Activated naive CD8-positive, alpha-beta T cell treated with anti-CD3 and anti-CD28 coated beads, Interleukin-2, amount 10 ng/mL, durations not matched to agents 7 days and 5 days (primary cell): ENCODE measurements at regions not wholly inside any gene's neighbourhood (a gene's known extent, or its start where the extent isn't known, plus 50 kb on each side); places are given as distances from the start of the nearest gene placed in this dataset.
"Not testable (repeated sequence)": the region's sequence is repeated elsewhere in the genome, so short reads cannot be mapped to it uniquely, and the experiment has no call there.

Source experiments
- ATAC-seq: fragments of 150-1000 bp; cut with Tn5 transposase; one replicate; pipeline ENCODE4 v1.10.0; 2021; ENCODE audit warnings: low read depth, moderate library complexity
- POLR2A ChIA-PET: fragments of 350-600 bp; sonication (Branson Sonifier 250); formaldehyde crosslinking; loops from one replicate; lab custom pipeline; 2021; ENCODE audit warnings: antibody characterized with exemption; lab: Charles Lee
- DNase-seq: peaks from one replicate; pipeline ENCODE4 v3.0.0; 2021
- H3K27ac Mint-ChIP-seq: one replicate; pipeline ENCODE4 v1.8.0; 2022; ENCODE audit warnings: mild to moderate bottlenecking, mixed read lengths
- H3K27me3 Mint-ChIP-seq: one replicate; pipeline ENCODE4 v1.8.0; 2022; ENCODE audit warnings: mild to moderate bottlenecking, moderate library complexity, mixed read lengths
- H3K36me3 Mint-ChIP-seq: one replicate; pipeline ENCODE4 v1.8.0; 2021; ENCODE audit warnings: mild to moderate bottlenecking, mixed read lengths
- H3K4me1 Mint-ChIP-seq: one replicate; pipeline ENCODE4 v1.8.0; 2021; ENCODE audit warnings: mixed read lengths
- H3K4me3 Mint-ChIP-seq: one replicate; pipeline ENCODE4 v1.8.0; 2022; ENCODE audit warnings: mild to moderate bottlenecking, moderate library complexity, mixed read lengths
- H3K9me3 Mint-ChIP-seq: one replicate; pipeline ENCODE4 v1.8.0; 2021; ENCODE audit warnings: mixed read lengths

DNA sequence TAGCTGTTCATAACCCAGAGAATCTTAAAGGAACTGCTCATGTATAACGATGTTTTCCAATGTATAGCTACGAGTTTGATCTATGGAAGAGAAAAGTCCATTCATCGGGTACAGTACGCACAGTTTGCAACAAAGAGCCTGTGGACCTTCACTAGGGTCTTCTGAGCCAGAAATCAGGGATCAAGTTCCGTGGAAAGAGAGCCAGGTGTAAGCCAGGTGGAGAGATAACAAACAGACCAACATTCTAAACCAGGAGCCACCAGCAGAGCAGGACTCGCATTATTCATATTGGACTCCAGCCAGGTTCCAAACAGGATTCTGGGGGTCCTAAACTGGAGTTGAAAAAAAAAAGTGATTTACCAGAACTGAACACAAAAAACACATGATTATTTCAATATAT is 505.4 kb upstream of the C16orf82 start:
- Mint-ChIP-seq H3K9me3 (no peaks in the 10 kb centered on the region), H3K4me1 (no peaks in the 10 kb centered on the region), H3K36me3 (no peaks in the 10 kb centered on the region), H3K27ac (no peak overlapping the region), H3K27me3 (peaks cover 38% of the 10 kb centered on the region), H3K4me3 (no peak overlapping the region)
- POLR2A ChIA-PET: no interaction called here
- ATAC-seq (no peak), DNase-seq (no peak)

DNA sequence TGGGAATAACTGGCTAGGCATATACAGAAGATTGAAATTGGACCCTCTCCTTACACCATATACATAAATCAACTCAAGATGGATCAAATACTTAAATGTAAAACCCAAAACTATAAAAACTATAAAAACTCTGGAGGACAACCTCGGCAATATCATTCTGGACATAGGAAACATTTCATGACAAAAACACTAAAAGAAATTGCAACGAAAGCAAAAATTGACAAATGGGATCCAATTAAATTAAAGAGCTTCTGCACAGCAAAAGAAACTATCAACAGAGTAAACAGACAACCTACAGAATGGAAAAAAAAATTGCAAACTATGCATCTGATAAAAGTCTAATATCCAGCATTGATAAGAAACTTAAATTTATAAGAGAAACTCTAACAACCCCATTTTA is 503.7 kb upstream of the C16orf82 start:
- Mint-ChIP-seq H3K36me3 (no peaks in the 10 kb centered on the region), H3K4me3 (no peak overlapping the region)

GRCh38 chr16:26567356-26567755 is 499.4 kb upstream of the C16orf82 start:
- H3K4me3 Mint-ChIP-seq: no peak overlapping the region
- DNase-seq (no peak), ATAC-seq (no peak)
- POLR2A ChIA-PET: interaction anchor here (0.6 kb wide), 1 partner anchor 116 kb away, joined by 4 read pairs; no protein-coding TSS in a partner anchor
- peaks cover 27% of the 10 kb centered on the region for H3K27me3 Mint-ChIP-seq
- H3K36me3 Mint-ChIP-seq: no peaks in the 10 kb centered on the region
- H3K27ac Mint-ChIP-seq: no peak overlapping the region
- peaks cover 9% of the 10 kb centered on the region for H3K4me1 Mint-ChIP-seq
- no peaks in the 10 kb centered on the region for H3K9me3 Mint-ChIP-seq

More for the DNA sequence above, 503.7 kb upstream of the C16orf82 start:
- ATAC-seq (no peak), DNase-seq (no peak)
- Mint-ChIP-seq H3K4me1 (no peaks in the 10 kb centered on the region), H3K27ac (no peak overlapping the region), H3K9me3 (no peaks in the 10 kb centered on the region), H3K27me3 (peaks cover 37% of the 10 kb centered on the region)
- POLR2A ChIA-PET: no interaction called here

GRCh38 chr16:26569793-26570192 is 496.9 kb upstream of the C16orf82 start:
- Mint-ChIP-seq H3K9me3 (no peaks in the 10 kb centered on the region), H3K27ac (no peak overlapping the region), H3K4me1 (peaks cover 9% of the 10 kb centered on the region), H3K4me3 (no peak overlapping the region), H3K36me3 (no peaks in the 10 kb centered on the region), H3K27me3 (peaks cover 18% of the 10 kb centered on the region)
- POLR2A ChIA-PET: no interaction called here
- DNase-seq: no peak
- peak; percentile 66 for ATAC-seq

DNA sequence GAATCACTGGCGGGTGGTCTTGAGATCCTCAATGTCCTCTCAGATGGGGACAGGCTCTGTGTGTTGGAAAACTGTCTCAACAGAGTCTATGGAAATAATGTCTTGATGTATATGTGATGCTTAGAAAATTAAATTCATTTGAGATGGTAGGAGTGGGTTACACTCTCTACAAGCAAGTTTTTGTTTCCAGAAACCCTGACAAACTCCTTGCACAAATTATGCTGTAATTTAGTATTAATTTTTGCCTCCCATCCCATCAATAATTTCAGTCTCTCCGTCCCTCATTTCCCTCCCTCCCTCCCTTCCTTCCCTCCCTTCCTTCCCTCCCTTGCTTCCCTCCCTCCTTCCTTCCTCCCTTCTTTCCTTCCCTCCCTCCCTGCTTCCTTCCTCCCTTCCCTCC is 488.0 kb upstream of the C16orf82 start:
- H3K4me3 Mint-ChIP-seq: no peak overlapping the region
- no peak for DNase-seq
- POLR2A ChIA-PET: no interaction called here
- H3K4me1 Mint-ChIP-seq: no peaks in the 10 kb centered on the region
- no peak overlapping the region for H3K27ac Mint-ChIP-seq
- peaks cover 8% of the 10 kb centered on the region for H3K27me3 Mint-ChIP-seq
- ATAC-seq: no peak
- H3K9me3 Mint-ChIP-seq: peaks cover 7% of the 10 kb centered on the region
- H3K36me3 Mint-ChIP-seq: peaks cover 5% of the 10 kb centered on the region

DNA sequence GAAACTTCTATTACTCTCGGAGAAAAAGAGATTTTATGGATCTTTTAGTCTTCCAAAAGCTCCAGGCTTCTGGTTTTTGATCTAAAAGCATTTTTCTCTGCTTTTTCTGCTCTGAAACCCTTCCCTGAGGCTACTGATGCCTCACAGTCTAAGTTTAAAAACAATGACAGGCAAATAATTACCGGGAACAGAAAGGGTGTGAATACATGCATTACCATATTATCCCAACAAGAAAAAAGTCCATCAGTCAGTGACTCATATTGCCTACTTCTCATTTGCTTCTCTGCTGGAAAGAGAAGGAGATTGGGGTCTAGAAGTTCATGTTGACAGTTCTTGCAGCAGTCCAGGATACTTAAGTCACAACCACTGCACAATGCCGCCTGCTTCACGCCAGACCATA is 482.9 kb upstream of the C16orf82 start:
- POLR2A ChIA-PET: interaction anchor here (0.6 kb wide), 1 partner anchor 16 kb away, joined by 4 read pairs; no protein-coding TSS in a partner anchor
- Mint-ChIP-seq H3K9me3 (peaks cover 16% of the 10 kb centered on the region), H3K27ac (no peak overlapping the region), H3K4me1 (no peaks in the 10 kb centered on the region), H3K4me3 (no peak overlapping the region), H3K27me3 (peaks cover 37% of the 10 kb centered on the region), H3K36me3 (peaks cover 8% of the 10 kb centered on the region)
- ATAC-seq (no peak), DNase-seq (no peak)

DNA sequence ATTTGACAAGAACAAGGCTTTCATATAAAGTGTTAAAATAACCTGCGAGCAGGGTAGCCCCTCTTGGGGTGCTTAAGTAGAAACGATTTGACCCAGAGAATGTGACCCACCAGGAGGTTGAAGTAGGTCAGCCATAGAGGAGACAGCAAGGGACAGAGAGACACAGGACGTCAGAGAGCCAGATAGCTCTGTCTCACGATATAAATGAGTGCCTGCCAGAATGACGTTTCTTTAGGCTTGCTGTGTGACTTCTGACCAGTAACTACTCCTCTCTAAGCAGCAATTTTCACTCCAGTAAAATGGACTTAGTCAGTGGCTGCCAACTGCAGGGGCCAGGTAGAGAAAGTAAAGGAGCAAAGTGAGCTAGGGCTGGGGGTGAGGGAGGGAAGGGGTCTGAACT is 473.0 kb upstream of the C16orf82 start:
- H3K27me3 Mint-ChIP-seq: peaks cover 10% of the 10 kb centered on the region
- H3K4me1 Mint-ChIP-seq: peaks cover 35% of the 10 kb centered on the region
- POLR2A ChIA-PET: no interaction called here
- ATAC-seq (no peak), DNase-seq (no peak)
- no peak overlapping the region for H3K4me3 Mint-ChIP-seq
- peaks cover 6% of the 10 kb centered on the region for H3K9me3 Mint-ChIP-seq
- peak overlapping the region; percentile 24 for H3K27ac Mint-ChIP-seq
- H3K36me3 Mint-ChIP-seq: peaks cover 14% of the 10 kb centered on the region

GRCh38 chr16:26594666-26595065 is 472.1 kb upstream of the C16orf82 start:
- POLR2A ChIA-PET: no interaction called here
- Mint-ChIP-seq H3K4me1 (peaks cover 44% of the 10 kb centered on the region), H3K36me3 (peaks cover 15% of the 10 kb centered on the region), H3K4me3 (no peak overlapping the region), H3K9me3 (peaks cover 5% of the 10 kb centered on the region), H3K27ac (peak overlapping the region; percentile 32), H3K27me3 (peaks cover 10% of the 10 kb centered on the region)
- DNase-seq (no peak), ATAC-seq (no peak)

GRCh38 chr16:26595199-26595598 is 471.5 kb upstream of the C16orf82 start:
- ATAC-seq (no peak), DNase-seq (no peak)
- H3K4me1 Mint-ChIP-seq: peaks cover 46% of the 10 kb centered on the region
- no peak overlapping the region for H3K27ac Mint-ChIP-seq
- H3K27me3 Mint-ChIP-seq: peaks cover 7% of the 10 kb centered on the region
- peaks cover 6% of the 10 kb centered on the region for H3K9me3 Mint-ChIP-seq
- H3K36me3 Mint-ChIP-seq: peaks cover 18% of the 10 kb centered on the region
- no peak overlapping the region for H3K4me3 Mint-ChIP-seq
- POLR2A ChIA-PET: no interaction called here

DNA sequence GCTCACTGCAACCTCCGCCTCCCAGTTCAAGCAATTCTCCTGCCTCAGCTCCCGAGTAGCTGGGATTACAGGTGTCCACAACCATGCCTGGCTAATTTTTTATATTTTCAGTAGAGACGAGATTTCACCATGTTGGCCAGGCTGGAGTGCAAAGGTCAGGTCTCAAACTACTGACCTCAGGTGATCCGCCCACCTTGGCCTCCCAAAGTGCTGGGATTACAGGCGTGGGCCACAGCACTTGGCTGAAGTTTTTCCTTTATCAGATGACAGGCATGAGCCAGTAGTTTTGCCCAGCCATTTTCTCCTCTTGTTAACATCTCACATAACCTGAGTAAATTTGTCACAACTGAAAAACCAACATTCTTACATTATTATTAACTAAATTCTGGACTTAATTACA is 470.7 kb upstream of the C16orf82 start:
- H3K4me3 Mint-ChIP-seq, H3K27ac Mint-ChIP-seq, H3K9me3 Mint-ChIP-seq, POLR2A ChIA-PET, DNase-seq, ATAC-seq, H3K27me3 Mint-ChIP-seq: not testable (repeated sequence)
- Mint-ChIP-seq H3K4me1 (peaks cover 48% of the 10 kb centered on the region), H3K36me3 (peaks cover 18% of the 10 kb centered on the region)

GRCh38 chr16:26598061-26598460 is 468.7 kb upstream of the C16orf82 start:
- POLR2A ChIA-PET: interaction anchor here (1.2 to 2.5 kb wide), 2 partner anchors 16 to 48 kb away, joined by 4 to 8 read pairs; no protein-coding TSS in a partner anchor
- ATAC-seq (peak; percentile 91), DNase-seq (peak; percentile 66)
- Mint-ChIP-seq H3K27ac (peak overlapping the region; percentile 95), H3K36me3 (peaks cover 27% of the 10 kb centered on the region), H3K27me3 (no peaks in the 10 kb centered on the region), H3K4me3 (peak overlapping the region; percentile 63), H3K9me3 (peaks cover 11% of the 10 kb centered on the region), H3K4me1 (peaks cover 58% of the 10 kb centered on the region)

DNA sequence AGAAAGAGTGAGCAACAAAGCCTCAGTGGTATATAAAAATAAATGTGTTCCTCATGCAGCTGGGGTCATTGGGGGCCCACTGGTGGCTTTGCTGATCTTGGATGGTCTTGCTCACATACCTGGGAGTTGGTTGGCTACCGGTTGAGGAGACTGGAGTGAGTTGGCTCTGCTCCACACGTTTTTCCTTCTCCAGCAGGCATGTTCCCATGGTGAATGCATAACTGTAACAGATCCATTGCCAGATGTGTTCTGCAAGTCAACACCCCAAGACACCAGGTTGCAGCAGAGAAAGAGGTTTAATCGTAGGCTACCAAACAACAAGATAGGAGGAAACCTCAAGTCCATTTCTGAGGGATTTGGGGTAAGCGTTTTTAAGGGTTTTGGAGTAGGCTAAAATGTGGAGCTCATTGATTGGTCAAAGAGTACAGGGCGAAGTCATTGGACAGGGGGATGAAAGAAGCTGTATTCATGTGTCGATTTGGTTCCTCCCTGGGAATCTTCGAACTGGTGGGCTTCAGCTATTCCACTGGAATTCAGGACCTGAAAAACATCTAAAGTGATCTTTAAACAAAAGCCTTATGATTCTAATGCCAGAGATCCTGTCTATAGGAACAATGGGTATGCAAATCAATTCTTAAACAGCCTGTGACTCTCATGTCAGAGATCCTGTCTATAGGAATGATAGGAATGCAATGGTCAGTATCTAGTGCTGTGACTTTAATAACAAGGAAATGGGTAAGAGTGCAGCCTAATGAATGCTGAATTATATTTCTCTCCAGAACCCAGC is 467.5 kb upstream of the C16orf82 start:
- peak overlapping the region; percentile 95 for H3K27ac Mint-ChIP-seq
- POLR2A ChIA-PET: interaction anchor here (0.7 to 2.5 kb wide), 3 partner anchors 15 to 46 kb away, joined by 4 to 8 read pairs (median 4); no protein-coding TSS in a partner anchor
- DNase-seq (no peak), ATAC-seq (no peak)
- H3K4me1 Mint-ChIP-seq: peaks cover 55% of the 10 kb centered on the region
- peaks cover 11% of the 10 kb centered on the region for H3K9me3 Mint-ChIP-seq
- H3K36me3 Mint-ChIP-seq: peaks cover 27% of the 10 kb centered on the region
- H3K4me3 Mint-ChIP-seq: peak overlapping the region; percentile 63
- no peaks in the 10 kb centered on the region for H3K27me3 Mint-ChIP-seq

- no peak for ATAC-seq
- H3K4me1 Mint-ChIP-seq: peaks cover 55% of the 10 kb centered on the region
These were observed 467.0 kb upstream of the C16orf82 start for GRCh38 chr16:26599785-26600104.

DNA sequence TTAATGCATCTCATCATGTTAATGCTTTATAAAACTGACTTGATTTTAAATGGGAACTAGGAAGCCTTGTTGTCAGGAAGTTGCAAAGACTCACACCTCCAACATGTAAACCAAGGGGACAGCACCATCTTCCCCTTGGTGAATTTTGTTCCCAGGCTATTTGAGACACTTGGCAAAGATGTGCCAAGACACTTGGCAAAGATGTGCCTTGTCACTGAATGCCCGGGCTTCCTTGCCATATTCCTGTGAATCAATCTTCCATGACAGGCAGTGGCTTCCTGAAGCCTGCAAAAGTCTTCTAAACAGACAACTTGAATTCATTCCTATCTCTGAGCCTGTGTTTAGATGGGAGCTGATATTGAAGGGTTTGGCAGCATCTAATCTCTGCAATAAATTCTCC is 465.4 kb upstream of the C16orf82 start:
- ATAC-seq (no peak), DNase-seq (no peak)
- Mint-ChIP-seq H3K27ac (peak overlapping the region; percentile 83), H3K4me1 (peaks cover 58% of the 10 kb centered on the region), H3K9me3 (peaks cover 11% of the 10 kb centered on the region), H3K36me3 (peaks cover 19% of the 10 kb centered on the region), H3K4me3 (peak overlapping the region; percentile 34), H3K27me3 (no peaks in the 10 kb centered on the region)
- POLR2A ChIA-PET: interaction anchor here (1.2 to 1.7 kb wide), 2 partner anchors 13 to 44 kb away, joined by 4 to 5 read pairs; no protein-coding TSS in a partner anchor

More at GRCh38 chr16:26599785-26600104, 467.0 kb upstream of the C16orf82 start:
- H3K9me3 Mint-ChIP-seq: peaks cover 11% of the 10 kb centered on the region
- H3K36me3 Mint-ChIP-seq: peaks cover 27% of the 10 kb centered on the region
- no peak for DNase-seq
- POLR2A ChIA-PET: interaction anchor here (0.7 kb wide), 1 partner anchor 16 kb away, joined by 4 read pairs; no protein-coding TSS in a partner anchor
- peak overlapping the region; percentile 95 for H3K27ac Mint-ChIP-seq
- peak overlapping the region; percentile 22 for H3K4me3 Mint-ChIP-seq
- H3K27me3 Mint-ChIP-seq: no peaks in the 10 kb centered on the region
